ENCODE measurements at regions not wholly inside any gene's neighbourhood (a gene's known extent, or its start where the extent isn't known, plus 50 kb on each side); places are given as distances from the start of the nearest gene placed in this dataset.

DNA sequence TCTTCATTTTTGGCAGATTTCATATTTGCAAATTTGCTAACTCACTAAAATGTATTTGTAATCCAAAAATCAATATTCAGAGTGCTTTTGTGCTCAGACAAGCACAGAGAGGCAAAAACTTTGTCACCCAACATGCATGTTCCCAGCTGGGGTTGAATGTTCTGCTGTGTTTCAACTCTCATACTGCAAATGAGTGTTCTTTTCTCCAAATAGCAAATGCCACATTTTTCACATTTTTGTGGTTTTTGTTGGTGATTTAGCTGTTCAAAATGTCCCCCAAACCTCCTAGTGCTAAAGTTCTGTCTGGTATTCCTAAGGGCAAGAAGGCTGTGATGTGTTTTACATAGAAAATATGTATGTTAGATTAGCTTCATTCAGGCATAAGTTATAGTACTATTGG is 87.3 kb upstream of the PCSK5 start:
- no peaks in the 10 kb centered on the region for H3K27me3 Mint-ChIP-seq (ENCODE audit: low read depth)
- Histone ChIP-seq H4K5ac (ENCODE audit: insufficient read length, low read depth, low read length) (no peak overlapping the region), H3K14ac (ENCODE audit: insufficient read depth, low read length) (no peak overlapping the region), H3K23ac (ENCODE audit: insufficient read length, low read depth, low read length) (no peak overlapping the region), H2AFZ (ENCODE audit: low read length) (no peak overlapping the region), H2BK5ac (ENCODE audit: insufficient read length, low read length) (no peak overlapping the region), H2BK120ac (ENCODE audit: low read depth, low read length, poor library complexity, severe bottlenecking) (no peak overlapping the region), H3K79me1 (ENCODE audit: insufficient read depth, low read depth, low read length, poor library complexity, severe bottlenecking) (no peaks in the 10 kb centered on the region), H4K91ac (ENCODE audit: insufficient read length, low read depth, low read length) (no peak overlapping the region), H3T11ph (ENCODE audit: low read length) (no peak overlapping the region), H4K20me1 (ENCODE audit: control insufficient read depth, insufficient read depth, insufficient read length) (no peaks in the 10 kb centered on the region), H3K56ac (ENCODE audit: insufficient read length, low read depth, low read length) (no peak overlapping the region), H3K9ac (ENCODE audit: extremely low read depth, insufficient read length, low read length) (no peak overlapping the region), H3K23me2 (ENCODE audit: insufficient read length, low read depth, low read length, poor library complexity, severe bottlenecking) (no peaks in the 10 kb centered on the region), H4K8ac (replicated peaks; ENCODE audit: insufficient read length, low read depth, low read length) (no peak overlapping the region), H2AK5ac (ENCODE audit: insufficient read length, low read length) (no peak overlapping the region), H3K4ac (ENCODE audit: low read depth, low read length) (no peak overlapping the region), H3K79me2 (ENCODE audit: insufficient read depth, low read length) (no peaks in the 10 kb centered on the region), H2BK20ac (ENCODE audit: low read depth, low read length, poor library complexity, severe bottlenecking) (no peak overlapping the region), H3K18ac (ENCODE audit: insufficient read length, low read depth, low read length) (no peak overlapping the region), H2BK15ac (ENCODE audit: low read depth, low read length) (no peak overlapping the region), H2BK12ac (ENCODE audit: insufficient read length, low read depth, low read length) (no peak overlapping the region), H3K9me3 (ENCODE audit: control insufficient read depth, low read depth, low read length) (no peaks in the 10 kb centered on the region), H3K27me3 (ENCODE audit: insufficient read depth, low read length) (no peaks in the 10 kb centered on the region), H3K27ac (ENCODE audit: insufficient read length, low read depth, low read length) (no peak overlapping the region), H3K4me1 (ENCODE audit: insufficient read depth, low read length) (no peaks in the 10 kb centered on the region; the same call in 1 of the 2 replicates), H3K4me2 (ENCODE audit: insufficient read depth, insufficient read length, low read length) (no peak overlapping the region)
- TF ChIP-seq, protein P1, sequence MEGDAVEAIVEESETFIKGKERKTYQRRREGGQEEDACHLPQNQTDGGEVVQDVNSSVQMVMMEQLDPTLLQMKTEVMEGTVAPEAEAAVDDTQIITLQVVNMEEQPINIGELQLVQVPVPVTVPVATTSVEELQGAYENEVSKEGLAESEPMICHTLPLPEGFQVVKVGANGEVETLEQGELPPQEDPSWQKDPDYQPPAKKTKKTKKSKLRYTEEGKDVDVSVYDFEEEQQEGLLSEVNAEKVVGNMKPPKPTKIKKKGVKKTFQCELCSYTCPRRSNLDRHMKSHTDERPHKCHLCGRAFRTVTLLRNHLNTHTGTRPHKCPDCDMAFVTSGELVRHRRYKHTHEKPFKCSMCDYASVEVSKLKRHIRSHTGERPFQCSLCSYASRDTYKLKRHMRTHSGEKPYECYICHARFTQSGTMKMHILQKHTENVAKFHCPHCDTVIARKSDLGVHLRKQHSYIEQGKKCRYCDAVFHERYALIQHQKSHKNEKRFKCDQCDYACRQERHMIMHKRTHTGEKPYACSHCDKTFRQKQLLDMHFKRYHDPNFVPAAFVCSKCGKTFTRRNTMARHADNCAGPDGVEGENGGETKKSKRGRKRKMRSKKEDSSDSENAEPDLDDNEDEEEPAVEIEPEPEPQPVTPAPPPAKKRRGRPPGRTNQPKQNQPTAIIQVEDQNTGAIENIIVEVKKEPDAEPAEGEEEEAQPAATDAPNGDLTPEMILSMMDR (conservative IDR thresholded peaks at IDR 0.05) = no peak
- H3K36me3 Mint-ChIP-seq (ENCODE audit: insufficient read depth in 1 of 3, low read depth in 3 of 3) = no peaks in the 10 kb centered on the region
- no peak overlapping the region for H3K27ac Mint-ChIP-seq
- DNase-seq = no peak
- H3K4me3 Mint-ChIP-seq = no peak overlapping the region
- H3K9me3 Mint-ChIP-seq = no peaks in the 10 kb centered on the region
- peaks cover 0 to 4% of the 10 kb centered on the region in 2 experiments; a peak in 1 of 4 replicates for H3K4me1 Mint-ChIP-seq

All from H9 (cell line).